ENCODE measurements at regions not wholly inside any gene's neighbourhood (a gene's known extent, or its start where the extent isn't known, plus 50 kb on each side); places are given as distances from the start of the nearest gene placed in this dataset.

DNA sequence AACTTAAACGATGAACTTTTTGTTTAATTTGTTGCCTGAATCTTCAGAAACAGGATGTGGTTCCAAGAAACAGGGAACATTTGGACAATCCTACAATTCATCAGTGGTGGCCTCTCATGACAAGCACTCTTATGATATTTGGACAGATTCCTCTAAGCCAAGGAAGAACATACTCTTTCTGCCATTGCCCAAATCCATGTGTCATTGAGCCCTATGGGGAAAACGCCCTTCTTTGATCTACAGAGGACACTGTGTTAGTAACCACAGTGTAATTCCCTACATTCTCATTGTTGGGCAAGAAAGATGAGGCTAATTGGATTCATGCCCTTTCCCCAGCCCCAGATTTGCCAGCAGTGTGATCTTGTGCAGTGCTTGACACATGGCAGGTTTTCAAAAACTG lies 167.7 kb upstream of the PTCH1 start:
- no peak for TF ChIP-seq POLR2AphosphoS5 (IDR thresholded peaks at IDR 0.05; ENCODE audit: low read depth, low read length)
- no peak for TF ChIP-seq TAF1 (IDR thresholded peaks at IDR 0.05; ENCODE audit: borderline replicate concordance, insufficient read depth, low read length)
- no peak for TF ChIP-seq FOXP2 (optimal IDR thresholded peaks at IDR 0.05; ENCODE audit: borderline replicate concordance, extremely low read depth, extremely low read length, insufficient read depth)

Measured in PFSK-1 (cell line).